Hematopoietic multipotent progenitor cell treated with erythropoietin and hydrocortisone succinate and interleukin-3 and kit ligand, for 4 days (in vitro differentiated cells): ENCODE measurements at regions not wholly inside any gene's neighbourhood (a gene's known extent, or its start where the extent isn't known, plus 50 kb on each side); places are given as distances from the start of the nearest gene placed in this dataset.

Experiments
- DNase-seq: peaks from one replicate; pipeline ENCODE4 v3.0.0-alpha.2; 2015

GRCh38 chr2:67050622-67051021 lies 346.5 kb upstream of the ETAA1 start:
- no peak for DNase-seq

- DNase-seq = no peak
Measured at GRCh38 chr2:67054728-67055127, 342.4 kb upstream of the ETAA1 start.

- no peak for DNase-seq
Measured at GRCh38 chr2:67055387-67056304, 341.5 kb upstream of the ETAA1 start.

GRCh38 chr2:67057123-67057522 lies 340.0 kb upstream of the ETAA1 start:
- DNase-seq = no peak

GRCh38 chr2:67057901-67058703 lies 339.0 kb upstream of the ETAA1 start:
- peak; percentile 56 for DNase-seq

- DNase-seq = no peak
Measured at GRCh38 chr2:67065046-67065445, 332.1 kb upstream of the ETAA1 start.

- no peak for DNase-seq
Measured at GRCh38 chr2:67066782-67067181, 330.4 kb upstream of the ETAA1 start.

GRCh38 chr2:67067656-67068055 lies 329.5 kb upstream of the ETAA1 start:
- DNase-seq = no peak

GRCh38 chr2:67070826-67071225 lies 326.3 kb upstream of the ETAA1 start:
- no peak for DNase-seq

GRCh38 chr2:67075056-67075455 lies 322.1 kb upstream of the ETAA1 start:
- DNase-seq = no peak

GRCh38 chr2:67075530-67076238 lies 321.4 kb upstream of the ETAA1 start:
- no peak for DNase-seq

- no peak for DNase-seq
Measured at GRCh38 chr2:67076239-67076624, 320.9 kb upstream of the ETAA1 start.

GRCh38 chr2:67079729-67080128 lies 317.4 kb upstream of the ETAA1 start:
- no peak for DNase-seq

- no peak for DNase-seq
Measured at GRCh38 chr2:67082813-67083212, 314.3 kb upstream of the ETAA1 start.

- DNase-seq = no peak
Measured at GRCh38 chr2:67083951-67084350, 313.2 kb upstream of the ETAA1 start.

GRCh38 chr2:67085146-67085545 lies 312.0 kb upstream of the ETAA1 start:
- DNase-seq = no peak

- DNase-seq = no peak
Measured at GRCh38 chr2:67091681-67092080, 305.5 kb upstream of the ETAA1 start.

GRCh38 chr2:67095121-67095520 lies 302.0 kb upstream of the ETAA1 start:
- DNase-seq = no peak

GRCh38 chr2:67096886-67097285 lies 300.2 kb upstream of the ETAA1 start:
- DNase-seq = no peak

GRCh38 chr2:67103157-67103556 lies 294.0 kb upstream of the ETAA1 start:
- DNase-seq = no peak

GRCh38 chr2:67108231-67108630 lies 288.9 kb upstream of the ETAA1 start:
- no peak for DNase-seq

GRCh38 chr2:67124531-67124930 lies 272.6 kb upstream of the ETAA1 start:
- no peak for DNase-seq

GRCh38 chr2:67130531-67131256 lies 266.4 kb upstream of the ETAA1 start:
- DNase-seq = no peak
